Naive thymus-derived CD8-positive, alpha-beta T cell (primary cell): ENCODE measurements at regions not wholly inside any gene's neighbourhood (a gene's known extent, or its start where the extent isn't known, plus 50 kb on each side); places are given as distances from the start of the nearest gene placed in this dataset.
"Not testable (repeated sequence)": the region's sequence is repeated elsewhere in the genome, so short reads cannot be mapped to it uniquely, and the experiment has no call there.

Experiments
- ATAC-seq, 2 donors: fragments of 150-1000 bp; cut with Tn5 transposase in 1 of 2; sonication (Bioruptor Pico), chemical (Tn5 transposase) in 1 of 2; 1 replicate in 1 of 2; 2 replicates in 1 of 2; pipeline ENCODE4 v1.10.0; 2021; ENCODE audit warnings: mild to moderate bottlenecking in 2 of 2, moderate library complexity in 2 of 2
- POLR2A ChIA-PET: fragments of 350-600 bp; sonication (Branson Sonifier 250); formaldehyde crosslinking; loops from one replicate; lab custom pipeline; 2021; ENCODE audit warnings: antibody characterized with exemption; lab: Charles Lee
- DNase-seq, 10 donors: peaks; one replicate each; pipeline versions ENCODE4 v3.0.0 to v3.0.0-alpha.2; 2020 to 2022
- H3K27ac Mint-ChIP-seq, 10 donors: one replicate each; pipeline ENCODE4 v1.8.0; 2020 to 2022; ENCODE audit warnings: mild to moderate bottlenecking in 10 of 10, mixed read lengths in 10 of 10, moderate library complexity in 4 of 10, inconsistent platforms in 1 of 10
- H3K27me3 Mint-ChIP-seq, 5 donors: one replicate each; pipeline ENCODE4 v1.8.0; 2021 to 2022; ENCODE audit warnings: mixed read lengths in 5 of 5
- H3K36me3 Mint-ChIP-seq, 3 donors: one replicate each; pipeline ENCODE4 v1.8.0; 2020 to 2022; ENCODE audit warnings: mixed read lengths in 3 of 3, mild to moderate bottlenecking in 2 of 3, inconsistent platforms in 1 of 3
- H3K4me1 Mint-ChIP-seq, 4 donors: one replicate each; pipeline ENCODE4 v1.8.0; 2021 to 2022; ENCODE audit warnings: mixed read lengths in 4 of 4
- H3K4me3 Mint-ChIP-seq, 10 donors: one replicate each; pipeline ENCODE4 v1.8.0; 2020 to 2022; ENCODE audit warnings: mild to moderate bottlenecking in 10 of 10, mixed read lengths in 10 of 10, moderate library complexity in 6 of 10, inconsistent platforms in 1 of 10
- H3K9me3 Mint-ChIP-seq, 9 donors: one replicate each; pipeline ENCODE4 v1.8.0; 2020 to 2022; ENCODE audit warnings: mixed read lengths in 9 of 9, mild to moderate bottlenecking in 3 of 9, inconsistent platforms in 1 of 9, moderate library complexity in 1 of 9

GRCh38 chr4:161329852-161330251, 833.9 kb downstream of the FSTL5 start:
- no peak overlapping the region for H3K27ac Mint-ChIP-seq
- no peaks in the 10 kb centered on the region for H3K36me3 Mint-ChIP-seq

GRCh38 chr4:161321706-161322105, 842.1 kb downstream of the FSTL5 start:
- ATAC-seq (no peak), DNase-seq (no peak)
- H3K27me3 Mint-ChIP-seq, result no peaks in the 10 kb centered on the region
- no peak overlapping the region for H3K27ac Mint-ChIP-seq
- POLR2A ChIA-PET, result no interaction called here
- no peaks in the 10 kb centered on the region for H3K4me1 Mint-ChIP-seq
- H3K36me3 Mint-ChIP-seq, result no peaks in the 10 kb centered on the region
- H3K9me3 Mint-ChIP-seq, result peaks cover 0 to 14% (median 2%) of the 10 kb centered on the region in 9 donors
- no peak overlapping the region for H3K4me3 Mint-ChIP-seq

More at GRCh38 chr4:161329852-161330251, 833.9 kb downstream of the FSTL5 start:
- H3K27me3 Mint-ChIP-seq, result no peaks in the 10 kb centered on the region
- H3K9me3 Mint-ChIP-seq, result peaks cover 0 to 17% (median 3%) of the 10 kb centered on the region in 9 donors
- H3K4me3 Mint-ChIP-seq, result no peak overlapping the region
- H3K4me1 Mint-ChIP-seq, result no peaks in the 10 kb centered on the region
- DNase-seq (no peak), ATAC-seq (no peak)
- POLR2A ChIA-PET, result no interaction called here

GRCh38 chr4:161320377-161320776, 843.4 kb downstream of the FSTL5 start:
- H3K27me3 Mint-ChIP-seq, result no peaks in the 10 kb centered on the region
- no peak overlapping the region for H3K27ac Mint-ChIP-seq
- peaks cover 0 to 14% (median 4%) of the 10 kb centered on the region in 9 donors for H3K9me3 Mint-ChIP-seq
- ATAC-seq, result no peak
- POLR2A ChIA-PET, result no interaction called here
- no peaks in the 10 kb centered on the region for H3K36me3 Mint-ChIP-seq
- no peak for DNase-seq
- H3K4me3 Mint-ChIP-seq, result no peak overlapping the region
- no peaks in the 10 kb centered on the region for H3K4me1 Mint-ChIP-seq

DNA sequence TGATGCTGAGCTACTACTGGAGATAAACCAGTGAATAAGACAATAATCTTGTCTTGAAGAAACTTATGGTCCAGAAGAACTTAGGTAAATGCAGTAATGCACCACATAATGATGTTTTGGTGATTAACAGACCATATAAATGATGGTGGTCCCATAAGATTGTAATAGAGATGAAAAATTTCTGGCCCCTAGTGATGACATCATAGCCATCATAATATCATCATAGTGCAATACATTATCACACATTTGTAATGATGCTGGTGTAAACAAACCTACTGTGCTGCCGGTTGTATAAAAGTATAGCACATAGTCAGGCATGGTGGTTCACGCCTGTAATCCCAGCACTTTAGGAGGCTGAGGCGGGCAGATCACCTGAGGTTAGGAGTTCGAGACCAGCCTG, 846.8 kb downstream of the FSTL5 start:
- Mint-ChIP-seq H3K27me3 (no peaks in the 10 kb centered on the region), H3K36me3 (no peaks in the 10 kb centered on the region), H3K4me3 (no peak overlapping the region), H3K9me3 (peaks cover 0 to 15% (median 6%) of the 10 kb centered on the region in 9 donors), H3K27ac (no peak overlapping the region), H3K4me1 (no peaks in the 10 kb centered on the region)
- DNase-seq, result no peak
- POLR2A ChIA-PET, result no interaction called here
- no peak for ATAC-seq

- POLR2A ChIA-PET, result no interaction called here
- H3K27ac Mint-ChIP-seq, result no peak overlapping the region
Measured at GRCh38 chr4:161314371-161314770, 849.4 kb downstream of the FSTL5 start.

DNA sequence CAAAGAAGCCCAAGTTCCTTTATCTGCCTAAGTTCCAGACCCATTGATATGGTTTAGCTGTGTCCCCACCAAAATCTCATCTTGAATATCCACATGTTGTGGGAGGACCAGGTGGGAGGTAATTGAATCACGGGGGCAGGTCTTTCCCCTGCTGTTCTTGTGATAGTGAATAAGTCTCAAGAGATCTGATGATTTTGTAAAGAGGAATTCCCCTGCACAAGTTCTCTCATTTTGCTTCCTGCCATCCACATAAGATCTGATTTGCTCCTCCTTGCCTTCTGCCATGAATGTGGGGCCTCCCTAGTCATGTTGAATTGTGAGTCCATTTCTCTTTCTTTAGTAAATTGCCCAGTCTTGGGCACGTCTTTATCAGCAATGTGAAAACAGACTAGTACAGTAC, 860.2 kb downstream of the FSTL5 start:
- H3K27ac Mint-ChIP-seq, result no peak overlapping the region
- H3K9me3 Mint-ChIP-seq, result peaks cover 0 to 20% (median 10%) of the 10 kb centered on the region in 9 donors

More at GRCh38 chr4:161314371-161314770, 849.4 kb downstream of the FSTL5 start:
- Mint-ChIP-seq H3K9me3 (peaks cover 0 to 23% (median 6%) of the 10 kb centered on the region in 9 donors), H3K4me1 (no peaks in the 10 kb centered on the region), H3K36me3 (no peaks in the 10 kb centered on the region), H3K27me3 (no peaks in the 10 kb centered on the region), H3K4me3 (no peak overlapping the region)
- ATAC-seq (no peak), DNase-seq (no peak)

GRCh38 chr4:161291222-161291621, 872.6 kb downstream of the FSTL5 start:
- H3K4me3 Mint-ChIP-seq, result no peak overlapping the region
- H3K9me3 Mint-ChIP-seq, result peaks cover 11 to 46% (median 22%) of the 10 kb centered on the region in 9 donors
- no peak for ATAC-seq
- H3K36me3 Mint-ChIP-seq, result peaks cover 0 to 12% (median 2%) of the 10 kb centered on the region in 3 donors
- H3K27ac Mint-ChIP-seq, result no peak overlapping the region
- no peak for DNase-seq
- no peaks in the 10 kb centered on the region for H3K27me3 Mint-ChIP-seq
- POLR2A ChIA-PET, result no interaction called here
- H3K4me1 Mint-ChIP-seq, result no peaks in the 10 kb centered on the region

More for the DNA sequence above, 860.2 kb downstream of the FSTL5 start:
- Mint-ChIP-seq H3K27me3 (no peaks in the 10 kb centered on the region), H3K36me3 (no peaks in the 10 kb centered on the region), H3K4me1 (no peaks in the 10 kb centered on the region), H3K4me3 (no peak overlapping the region)
- POLR2A ChIA-PET, result no interaction called here
- ATAC-seq (no peak), DNase-seq (no peak)

DNA sequence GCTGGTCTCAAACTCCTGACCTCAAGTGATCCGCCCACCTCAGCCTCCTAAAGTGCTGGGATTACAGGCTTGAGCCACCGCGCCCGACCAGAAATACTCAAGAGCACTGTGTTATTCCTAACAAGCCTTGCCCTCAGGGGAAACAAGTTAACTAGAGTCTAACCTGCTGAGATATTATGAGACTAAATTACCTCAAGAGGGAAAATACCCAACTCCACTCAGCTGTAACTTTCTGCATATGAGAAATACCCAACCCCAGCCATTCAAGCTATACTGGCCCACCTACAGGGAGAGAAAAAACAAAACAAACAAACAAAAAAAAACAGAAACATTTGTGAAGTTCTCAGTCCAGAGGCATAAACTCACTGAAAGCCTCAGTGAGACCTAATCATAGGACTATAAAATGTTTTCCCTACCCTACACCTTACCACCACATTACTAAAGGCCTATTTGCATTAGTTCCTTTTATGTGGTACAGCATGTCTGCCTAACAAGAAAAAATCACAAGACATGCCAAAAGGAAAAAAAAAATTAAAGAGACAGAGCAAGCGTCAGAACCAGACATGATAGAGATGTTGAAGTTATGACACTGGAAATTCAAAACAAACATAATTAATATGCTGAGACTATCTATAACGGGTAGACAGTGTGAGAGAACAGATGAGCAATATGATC, 876.0 kb downstream of the FSTL5 start:
- DNase-seq (no peak), ATAC-seq (no peak)
- Mint-ChIP-seq H3K27ac (no peak overlapping the region), H3K36me3 (peaks cover 0 to 12% (median 2%) of the 10 kb centered on the region in 3 donors), H3K9me3 (peaks cover 8 to 42% (median 21%) of the 10 kb centered on the region in 9 donors), H3K4me3 (no peak overlapping the region), H3K4me1 (no peaks in the 10 kb centered on the region), H3K27me3 (no peaks in the 10 kb centered on the region)
- POLR2A ChIA-PET, result no interaction called here

GRCh38 chr4:161285461-161285860, 878.3 kb downstream of the FSTL5 start:
- POLR2A ChIA-PET, result no interaction called here
- no peak for ATAC-seq
- no peak overlapping the region for H3K4me3 Mint-ChIP-seq

DNA sequence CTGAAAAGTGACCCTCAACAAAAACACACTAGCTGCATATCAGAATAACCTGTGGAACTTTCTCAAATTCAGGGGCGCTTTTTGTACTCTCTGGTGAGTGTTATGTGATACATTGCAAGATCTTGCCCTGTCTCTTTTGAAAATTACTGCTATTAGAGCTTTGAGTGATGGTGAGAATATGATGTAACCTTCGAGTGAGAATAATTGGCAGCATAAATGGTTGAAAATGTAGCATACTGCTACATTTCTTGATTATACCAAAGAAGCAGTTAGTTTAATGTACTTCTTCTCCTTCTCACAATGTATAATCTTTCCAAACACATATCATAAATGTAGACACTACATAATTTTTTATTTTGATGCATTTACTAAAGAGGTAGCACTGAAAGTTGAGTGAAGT, 882.9 kb downstream of the FSTL5 start:
- Mint-ChIP-seq H3K27ac (no peak overlapping the region), H3K4me3 (no peak overlapping the region), H3K36me3 (no peaks in the 10 kb centered on the region), H3K4me1 (no peaks in the 10 kb centered on the region), H3K27me3 (no peaks in the 10 kb centered on the region), H3K9me3 (peaks cover 0 to 20% (median 9%) of the 10 kb centered on the region in 9 donors)
- POLR2A ChIA-PET, result no interaction called here
- DNase-seq (no peak), ATAC-seq (no peak)

More at GRCh38 chr4:161285461-161285860, 878.3 kb downstream of the FSTL5 start:
- no peaks in the 10 kb centered on the region for H3K27me3 Mint-ChIP-seq
- H3K36me3 Mint-ChIP-seq, result peaks cover 0 to 4% (median 0%) of the 10 kb centered on the region in 3 donors
- H3K9me3 Mint-ChIP-seq, result peaks cover 8 to 29% (median 11%) of the 10 kb centered on the region in 9 donors
- DNase-seq, result no peak
- no peaks in the 10 kb centered on the region for H3K4me1 Mint-ChIP-seq
- no peak overlapping the region for H3K27ac Mint-ChIP-seq

DNA sequence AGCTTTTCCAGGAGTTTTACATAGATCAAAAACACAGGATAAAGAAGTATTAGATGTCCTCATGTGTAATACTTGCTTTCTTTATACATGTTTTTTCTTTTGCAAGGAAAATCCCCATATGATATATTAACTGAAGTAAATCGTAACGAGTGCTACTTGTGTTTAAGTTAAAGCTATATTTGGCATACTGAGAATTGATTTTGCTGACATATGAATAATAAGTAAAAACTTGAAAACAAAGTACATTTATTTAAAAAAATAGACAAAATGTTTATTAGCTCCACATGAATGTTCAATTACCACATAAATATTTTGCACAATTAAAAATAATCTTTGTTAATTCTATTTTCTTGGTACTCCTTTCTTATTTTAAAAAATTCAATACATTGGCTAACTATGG, 884.7 kb downstream of the FSTL5 start:
- DNase-seq (no peak), ATAC-seq (no peak)
- Mint-ChIP-seq H3K27ac (no peak overlapping the region), H3K4me1 (no peaks in the 10 kb centered on the region), H3K36me3 (no peaks in the 10 kb centered on the region), H3K9me3 (peaks cover 0 to 20% (median 12%) of the 10 kb centered on the region in 9 donors), H3K4me3 (no peak overlapping the region), H3K27me3 (no peaks in the 10 kb centered on the region)
- POLR2A ChIA-PET, result no interaction called here

DNA sequence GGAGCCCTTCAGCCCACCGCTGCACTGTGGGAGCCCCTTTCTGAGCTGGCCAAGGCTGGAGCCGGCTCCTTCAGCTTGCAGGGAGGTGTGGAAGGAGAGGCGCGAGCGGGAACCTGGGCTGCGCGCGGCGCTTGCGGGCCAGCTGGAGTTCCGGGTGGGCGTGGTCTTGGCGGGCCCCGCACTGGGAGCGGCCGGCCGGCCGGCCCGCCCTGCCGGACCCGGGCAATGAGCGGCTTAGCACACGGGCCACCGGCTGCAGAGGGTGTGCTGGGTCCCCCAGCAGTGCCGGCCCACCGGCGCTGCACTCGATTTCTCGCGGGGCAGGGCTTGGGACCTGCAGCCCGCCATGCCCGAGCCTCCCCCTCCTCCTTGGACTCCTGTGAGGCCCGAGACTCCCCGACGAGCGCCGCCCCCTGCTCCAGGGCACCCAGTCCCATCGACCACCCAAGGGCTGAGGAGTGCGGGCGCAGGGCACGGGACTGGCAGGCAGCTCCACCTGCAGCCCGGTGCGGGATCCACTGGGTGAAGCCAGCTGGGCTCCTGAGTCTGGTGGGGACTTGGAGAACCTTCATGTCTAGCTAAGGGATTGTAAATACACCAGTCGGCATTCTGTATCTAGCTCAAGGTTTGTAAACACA, 886.5 kb downstream of the FSTL5 start:
- H3K9me3 Mint-ChIP-seq, result peaks cover 3 to 20% (median 13%) of the 10 kb centered on the region in 9 donors
- H3K4me3 Mint-ChIP-seq, ATAC-seq, H3K36me3 Mint-ChIP-seq, H3K27me3 Mint-ChIP-seq, H3K4me1 Mint-ChIP-seq, POLR2A ChIA-PET, DNase-seq, H3K27ac Mint-ChIP-seq: not testable (repeated sequence)

- POLR2A ChIA-PET, result no interaction called here
- DNase-seq (no peak), ATAC-seq (no peak)
- Mint-ChIP-seq H3K4me1 (no peaks in the 10 kb centered on the region), H3K4me3 (no peak overlapping the region), H3K27me3 (no peaks in the 10 kb centered on the region), H3K36me3 (no peaks in the 10 kb centered on the region), H3K27ac (no peak overlapping the region), H3K9me3 (peaks cover 3 to 31% (median 13%) of the 10 kb centered on the region in 9 donors)
Measured at GRCh38 chr4:161273607-161274006, 890.2 kb downstream of the FSTL5 start.
